ENCODE measurements at regions not wholly inside any gene's neighbourhood (a gene's known extent, or its start where the extent isn't known, plus 50 kb on each side); places are given as distances from the start of the nearest gene placed in this dataset.

DNA sequence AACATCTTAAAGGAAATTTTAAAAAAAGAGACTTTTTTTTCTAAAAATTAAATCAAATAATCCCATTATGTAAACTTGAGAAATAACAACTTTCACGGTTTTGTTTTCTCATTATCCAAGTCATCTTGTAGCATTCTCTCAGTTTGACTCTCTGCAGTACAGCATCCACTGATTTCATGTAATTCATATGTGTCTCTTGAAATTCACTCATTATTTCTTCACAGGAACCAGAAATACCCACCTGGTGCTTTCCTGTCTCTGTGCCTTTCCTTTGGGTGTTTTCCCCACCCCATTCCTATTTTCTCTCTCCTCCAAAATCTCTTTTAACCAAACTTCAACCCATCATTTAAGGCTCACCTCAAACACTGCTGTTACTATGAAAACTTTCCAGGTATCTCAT lies 116.1 kb upstream of the STK17B start:
- no peak for TF ChIP-seq EZH2 (IDR thresholded peaks at IDR 0.05; ENCODE audit: insufficient read depth, low read length)
- TF ChIP-seq, protein P1, sequence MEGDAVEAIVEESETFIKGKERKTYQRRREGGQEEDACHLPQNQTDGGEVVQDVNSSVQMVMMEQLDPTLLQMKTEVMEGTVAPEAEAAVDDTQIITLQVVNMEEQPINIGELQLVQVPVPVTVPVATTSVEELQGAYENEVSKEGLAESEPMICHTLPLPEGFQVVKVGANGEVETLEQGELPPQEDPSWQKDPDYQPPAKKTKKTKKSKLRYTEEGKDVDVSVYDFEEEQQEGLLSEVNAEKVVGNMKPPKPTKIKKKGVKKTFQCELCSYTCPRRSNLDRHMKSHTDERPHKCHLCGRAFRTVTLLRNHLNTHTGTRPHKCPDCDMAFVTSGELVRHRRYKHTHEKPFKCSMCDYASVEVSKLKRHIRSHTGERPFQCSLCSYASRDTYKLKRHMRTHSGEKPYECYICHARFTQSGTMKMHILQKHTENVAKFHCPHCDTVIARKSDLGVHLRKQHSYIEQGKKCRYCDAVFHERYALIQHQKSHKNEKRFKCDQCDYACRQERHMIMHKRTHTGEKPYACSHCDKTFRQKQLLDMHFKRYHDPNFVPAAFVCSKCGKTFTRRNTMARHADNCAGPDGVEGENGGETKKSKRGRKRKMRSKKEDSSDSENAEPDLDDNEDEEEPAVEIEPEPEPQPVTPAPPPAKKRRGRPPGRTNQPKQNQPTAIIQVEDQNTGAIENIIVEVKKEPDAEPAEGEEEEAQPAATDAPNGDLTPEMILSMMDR (IDR thresholded peaks at IDR 0.05; ENCODE audit: insufficient read depth, low read depth, low read length), result no peak
